ENCODE measurements at regions not wholly inside any gene's neighbourhood (a gene's known extent, or its start where the extent isn't known, plus 50 kb on each side); places are given as distances from the start of the nearest gene placed in this dataset.

DNA sequence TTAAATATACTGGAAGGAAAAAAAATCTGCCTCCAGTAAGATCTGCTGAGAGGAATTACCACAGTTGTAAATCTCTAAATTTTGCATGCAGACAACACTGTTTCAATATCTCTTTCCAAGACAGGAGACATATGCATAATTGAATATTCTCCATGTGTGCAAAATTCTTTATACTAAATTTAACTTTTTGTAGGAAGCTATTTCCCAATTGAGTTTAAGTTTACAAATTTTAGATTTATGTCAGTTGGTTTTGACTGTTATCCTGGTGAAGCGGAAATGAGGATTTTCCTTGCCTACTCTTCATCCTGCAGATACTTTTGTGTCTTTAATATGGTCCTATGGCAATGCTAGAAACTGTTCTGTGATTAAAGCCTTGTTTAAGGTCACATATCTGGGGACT lies 1352.9 kb downstream of the FSTL5 start:
- DNase-seq (ENCODE audit: low read depth): no peak
- TF ChIP-seq, protein P1, sequence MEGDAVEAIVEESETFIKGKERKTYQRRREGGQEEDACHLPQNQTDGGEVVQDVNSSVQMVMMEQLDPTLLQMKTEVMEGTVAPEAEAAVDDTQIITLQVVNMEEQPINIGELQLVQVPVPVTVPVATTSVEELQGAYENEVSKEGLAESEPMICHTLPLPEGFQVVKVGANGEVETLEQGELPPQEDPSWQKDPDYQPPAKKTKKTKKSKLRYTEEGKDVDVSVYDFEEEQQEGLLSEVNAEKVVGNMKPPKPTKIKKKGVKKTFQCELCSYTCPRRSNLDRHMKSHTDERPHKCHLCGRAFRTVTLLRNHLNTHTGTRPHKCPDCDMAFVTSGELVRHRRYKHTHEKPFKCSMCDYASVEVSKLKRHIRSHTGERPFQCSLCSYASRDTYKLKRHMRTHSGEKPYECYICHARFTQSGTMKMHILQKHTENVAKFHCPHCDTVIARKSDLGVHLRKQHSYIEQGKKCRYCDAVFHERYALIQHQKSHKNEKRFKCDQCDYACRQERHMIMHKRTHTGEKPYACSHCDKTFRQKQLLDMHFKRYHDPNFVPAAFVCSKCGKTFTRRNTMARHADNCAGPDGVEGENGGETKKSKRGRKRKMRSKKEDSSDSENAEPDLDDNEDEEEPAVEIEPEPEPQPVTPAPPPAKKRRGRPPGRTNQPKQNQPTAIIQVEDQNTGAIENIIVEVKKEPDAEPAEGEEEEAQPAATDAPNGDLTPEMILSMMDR (conservative IDR thresholded peaks at IDR 0.05; ENCODE audit: low read depth, low read length): no peak
- no peak overlapping the region for H3K4me3 ChIP-seq (ENCODE audit: low read depth, low read length)

DNA sequence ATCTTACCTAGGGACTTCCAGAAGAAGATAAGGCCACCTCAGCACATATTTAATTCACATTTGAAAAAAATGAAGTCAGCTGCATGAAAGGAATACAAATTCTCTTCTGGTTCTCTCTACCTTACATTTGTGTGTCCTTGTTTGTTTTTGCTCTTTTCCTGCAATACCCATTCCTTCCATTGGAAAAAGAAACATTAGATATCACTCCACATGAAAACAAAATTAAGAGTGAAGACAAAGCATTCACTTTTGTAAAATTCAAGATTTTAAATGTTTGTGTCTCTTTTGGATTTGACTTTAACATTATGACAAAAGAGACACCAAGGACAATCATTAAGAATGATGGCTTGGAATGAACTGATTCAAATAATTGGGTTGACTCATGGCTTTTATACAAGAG lies 1351.8 kb downstream of the FSTL5 start:
- TF ChIP-seq, protein P1 (conservative IDR thresholded peaks at IDR 0.05; ENCODE audit: low read depth, low read length): no peak
- H3K4me3 ChIP-seq (ENCODE audit: low read depth, low read length): no peak overlapping the region
- DNase-seq (ENCODE audit: low read depth): no peak

DNA sequence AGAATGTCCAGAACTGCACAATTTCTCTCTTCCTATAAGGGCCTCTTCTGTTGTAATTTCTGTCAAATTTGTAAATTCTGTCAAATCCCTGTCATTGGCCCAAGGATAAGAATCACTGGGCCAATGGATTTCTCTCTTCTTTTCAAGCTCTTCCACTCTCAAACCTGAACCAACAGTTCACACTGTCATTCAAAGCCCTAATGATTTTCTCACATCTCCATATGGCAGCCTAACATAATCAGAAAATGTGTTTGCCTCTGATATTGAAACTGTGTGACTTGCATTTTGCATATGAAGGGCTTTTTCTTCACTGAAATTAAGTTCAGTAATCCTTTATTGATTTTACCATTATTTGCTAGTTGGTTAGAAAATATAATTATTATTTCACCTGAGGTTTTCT lies 1349.1 kb downstream of the FSTL5 start:
- no peak for DNase-seq (ENCODE audit: low read depth)
- H3K4me3 ChIP-seq (ENCODE audit: low read depth, low read length): no peak overlapping the region
- TF ChIP-seq, protein P1 (conservative IDR thresholded peaks at IDR 0.05; ENCODE audit: low read depth, low read length): no peak

DNA sequence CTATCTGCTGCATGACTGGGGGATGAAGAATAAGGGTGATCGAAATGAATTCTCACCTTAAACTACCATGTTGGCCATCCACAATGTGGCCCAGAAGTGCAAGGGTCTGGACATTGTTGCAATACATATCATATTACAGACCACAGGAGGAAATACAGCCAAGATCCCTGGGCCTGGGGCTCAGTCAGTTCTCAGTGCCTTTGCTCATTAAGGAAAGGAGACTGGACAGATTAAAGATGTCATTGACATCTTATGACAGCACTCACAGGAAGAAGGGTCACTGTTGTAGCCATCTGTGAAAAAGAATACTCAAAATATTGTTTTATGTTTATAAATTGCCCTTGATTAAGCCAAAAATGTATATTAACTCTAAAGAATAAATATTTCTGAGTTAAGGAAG lies 1345.2 kb downstream of the FSTL5 start:
- DNase-seq (ENCODE audit: low read depth): no peak

DNA sequence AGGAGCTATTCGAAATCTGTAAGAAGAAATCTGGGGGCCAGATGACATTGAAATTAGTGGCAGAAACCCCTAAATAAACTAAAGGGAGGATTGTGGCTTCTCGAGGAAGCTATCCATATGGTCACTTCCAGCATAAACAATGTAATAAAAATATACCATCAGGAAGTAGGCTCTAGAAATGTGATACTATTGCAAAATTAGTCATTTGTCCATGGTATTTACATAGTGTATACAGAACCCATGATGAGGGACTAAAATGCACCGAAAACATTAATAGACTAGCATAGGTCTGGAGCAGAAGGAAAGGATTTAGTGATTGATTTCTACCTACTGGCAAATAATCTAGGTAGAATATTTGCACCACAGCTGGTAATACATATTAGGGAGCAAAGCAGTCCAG lies 1344.0 kb downstream of the FSTL5 start:
- H3K4me3 ChIP-seq (ENCODE audit: low read depth, low read length): no peak overlapping the region
- DNase-seq (ENCODE audit: low read depth): no peak
- TF ChIP-seq, protein P1 (conservative IDR thresholded peaks at IDR 0.05; ENCODE audit: low read depth, low read length): no peak

More for the DNA sequence above, 1345.2 kb downstream of the FSTL5 start:
- no peak overlapping the region for H3K4me3 ChIP-seq (ENCODE audit: low read depth, low read length)
- TF ChIP-seq, protein P1 (conservative IDR thresholded peaks at IDR 0.05; ENCODE audit: low read depth, low read length): no peak

DNA sequence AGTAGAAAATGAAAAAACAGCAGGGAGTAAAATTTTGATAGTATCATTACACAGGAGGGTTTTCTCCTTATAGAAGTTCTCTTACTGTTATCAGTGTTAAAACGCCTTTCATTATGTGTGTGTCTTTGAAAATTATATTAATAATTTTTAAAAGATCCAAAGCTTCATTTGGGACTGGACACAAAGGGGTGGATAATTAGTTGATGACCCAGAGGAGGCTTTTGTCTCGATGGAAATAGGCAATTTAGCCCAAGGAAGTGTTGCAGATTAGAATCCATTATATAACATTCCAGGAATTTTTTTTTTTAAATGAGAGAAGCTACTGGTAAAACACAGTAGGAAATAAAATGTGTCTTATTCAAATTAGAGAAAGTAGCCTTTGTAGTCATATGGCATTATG lies 1339.3 kb downstream of the FSTL5 start:
- DNase-seq (ENCODE audit: low read depth): no peak
- TF ChIP-seq, protein P1 (conservative IDR thresholded peaks at IDR 0.05; ENCODE audit: low read depth, low read length): no peak
- H3K4me3 ChIP-seq (ENCODE audit: low read depth, low read length): no peak overlapping the region

DNA sequence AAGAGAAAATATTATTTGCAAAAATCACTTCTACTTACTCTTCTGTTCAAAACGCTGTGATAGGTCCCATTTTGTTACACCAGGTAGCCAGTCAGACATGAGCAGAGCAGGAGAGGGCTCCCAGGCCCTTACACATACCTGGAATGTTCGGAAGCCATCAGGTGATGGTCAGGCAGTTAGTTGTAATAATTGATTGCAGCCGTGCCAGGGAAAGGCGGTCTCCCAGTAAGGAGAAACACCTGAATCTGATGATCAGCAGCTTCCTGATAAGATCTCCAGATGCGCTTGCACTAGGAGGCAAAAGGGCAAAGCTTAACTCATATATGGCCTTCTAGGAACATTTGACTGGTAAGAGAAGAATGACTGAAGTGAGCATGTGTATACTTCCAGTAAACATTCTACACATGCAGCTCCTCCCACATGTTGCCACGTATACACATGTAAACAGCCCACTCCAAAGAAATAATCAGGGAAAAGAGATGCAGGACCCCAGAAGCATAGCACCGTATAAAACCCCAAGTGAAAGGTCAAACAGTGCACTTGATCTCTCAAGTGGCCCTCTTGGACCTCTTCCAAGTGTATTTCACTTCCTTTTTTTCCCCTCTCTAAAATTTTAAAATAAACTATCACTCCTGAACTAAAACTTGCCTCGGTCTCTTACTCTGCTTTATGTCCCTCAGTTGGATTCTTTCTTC lies 1338.0 kb downstream of the FSTL5 start:
- H3K4me3 ChIP-seq (ENCODE audit: low read depth, low read length): no peak overlapping the region
- DNase-seq (ENCODE audit: low read depth): no peak
- TF ChIP-seq, protein P1 (conservative IDR thresholded peaks at IDR 0.05; ENCODE audit: low read depth, low read length): no peak

Data from epithelial cell of proximal tubule (primary cell).